CD14-positive monocyte (primary cell): ENCODE measurements at regions not wholly inside any gene's neighbourhood (a gene's known extent, or its start where the extent isn't known, plus 50 kb on each side); places are given as distances from the start of the nearest gene placed in this dataset.
"Not testable (repeated sequence)": the region's sequence is repeated elsewhere in the genome, so short reads cannot be mapped to it uniquely, and the experiment has no call there.

Experiments
- DNase-seq, 3 donors: peaks; one replicate each; pipeline ENCODE4 v3.0.0-alpha.2; 2011 to 2022
- H2AFZ ChIP-seq: 2 replicates; pipeline ENCODE4 v1.6.0; 2012; ENCODE audit warnings: mild to moderate bottlenecking, low read depth, low read length, inconsistent platforms; ENCODE audit not compliant: insufficient read depth, poor library complexity, severe bottlenecking
- H3K27ac ChIP-seq, 2 donors: 1 replicate in 1 of 2; 2 replicates in 1 of 2; pipeline ENCODE4 v1.5.1; 2012 to 2013; ENCODE audit warnings: low read length in 2 of 2, control low read depth in 1 of 2, inconsistent platforms in 1 of 2, low read depth in 1 of 2, mild to moderate bottlenecking in 1 of 2
- H3K27me3 ChIP-seq, 2 donors: one replicate each; pipeline versions ENCODE4 v1.6.0 to v1.6.1; 2011 to 2013; ENCODE audit warnings: low read length in 2 of 2; ENCODE audit not compliant: control insufficient read depth in 2 of 2, insufficient read depth in 2 of 2
- H3K36me3 ChIP-seq, 2 donors: replicated peaks in 1 of 2; 1 replicate in 1 of 2; 2 replicates in 1 of 2; pipeline versions ENCODE4 v1.5.1 to v1.6.1; 2012 to 2013; ENCODE audit warnings: low read length in 2 of 2, control low read depth in 1 of 2, inconsistent platforms in 1 of 2, mild to moderate bottlenecking in 1 of 2; ENCODE audit not compliant: insufficient read depth in 2 of 2, control insufficient read depth in 1 of 2
- H3K4me1 ChIP-seq, 2 donors: 1 replicate in 1 of 2; 2 replicates in 1 of 2; pipeline versions ENCODE4 v1.5.1 to v1.6.1; 2012 to 2013; ENCODE audit warnings: low read length in 2 of 2, control low read depth in 1 of 2, inconsistent platforms in 1 of 2, mild to moderate bottlenecking in 1 of 2, moderate library complexity in 1 of 2; ENCODE audit not compliant: insufficient read depth in 2 of 2, control insufficient read depth in 1 of 2
- H3K4me2 ChIP-seq: replicated peaks from 2 replicates; pipeline ENCODE3; 2012; ENCODE audit warnings: low read length, moderate library complexity, mild to moderate bottlenecking; ENCODE audit not compliant: poor library complexity, severe bottlenecking; ENCODE audit errors: extremely low read depth
- H3K4me3 ChIP-seq, 3 experiments: fragments of 200-600 bp in 1 of 3; sonication (generic) in 1 of 3; replicated peaks in 1 of 3; 1 replicate in 2 of 3; 2 replicates in 1 of 3; pipeline ENCODE4 v1.5.1; 2011 to 2013; ENCODE audit warnings: low read length in 3 of 3, mild to moderate bottlenecking in 3 of 3, control low read depth in 2 of 3, low read depth in 2 of 3, inconsistent platforms in 1 of 3, moderate library complexity in 1 of 3
- H3K79me2 ChIP-seq: 2 replicates; pipeline ENCODE4 v1.6.0; 2012; ENCODE audit warnings: mild to moderate bottlenecking, control low read depth, inconsistent platforms, low read length, moderate library complexity; ENCODE audit not compliant: insufficient read depth
- H3K9ac ChIP-seq: 2 replicates; pipeline ENCODE4 v1.6.0; 2017; ENCODE audit warnings: low read length, mild to moderate bottlenecking; ENCODE audit not compliant: insufficient read depth, poor library complexity, severe bottlenecking
- H3K9me3 ChIP-seq, 2 donors: replicated peaks in 1 of 2; 1 replicate in 1 of 2; 2 replicates in 1 of 2; pipeline versions ENCODE4 v1.5.1 to v1.6.1; 2012 to 2013; ENCODE audit warnings: low read length in 2 of 2, control low read depth in 1 of 2; ENCODE audit not compliant: control insufficient read depth in 1 of 2, insufficient read depth in 1 of 2
- H4K20me1 ChIP-seq: 2 replicates; pipeline ENCODE4 v1.6.0; 2012; ENCODE audit warnings: mild to moderate bottlenecking, low read length, control low read depth, moderate library complexity; ENCODE audit not compliant: insufficient read depth
- H3K27ac Mint-ChIP-seq, 7 donors: one replicate each; pipeline ENCODE4 v1.8.0; 2020; ENCODE audit warnings: mild to moderate bottlenecking in 7 of 7, mixed read lengths in 7 of 7, moderate library complexity in 6 of 7, inconsistent platforms in 2 of 7
- H3K27me3 Mint-ChIP-seq, 3 donors: one replicate each; pipeline ENCODE4 v1.8.0; 2021 to 2022; ENCODE audit warnings: low read depth in 3 of 3, mild to moderate bottlenecking in 3 of 3, mixed read lengths in 3 of 3, moderate library complexity in 3 of 3, inconsistent platforms in 1 of 3
- H3K36me3 Mint-ChIP-seq, 2 donors: one replicate each; pipeline ENCODE4 v1.8.0; 2020; ENCODE audit warnings: mixed read lengths in 2 of 2, inconsistent platforms in 1 of 2, mild to moderate bottlenecking in 1 of 2
- H3K4me1 Mint-ChIP-seq: one replicate; pipeline ENCODE4 v1.8.0; 2020; ENCODE audit warnings: mild to moderate bottlenecking, mixed read lengths
- H3K4me3 Mint-ChIP-seq, 2 donors: one replicate each; pipeline ENCODE4 v1.8.0; 2020; ENCODE audit warnings: mild to moderate bottlenecking in 2 of 2, mixed read lengths in 2 of 2, moderate library complexity in 1 of 2
- H3K9me3 Mint-ChIP-seq, 7 donors: one replicate each; pipeline ENCODE4 v1.8.0; 2020 to 2022; ENCODE audit warnings: mixed read lengths in 7 of 7, mild to moderate bottlenecking in 6 of 7, moderate library complexity in 6 of 7, inconsistent platforms in 2 of 7
- CTCF ChIP-seq: fragments of 200-600 bp; IDR thresholded peaks from one replicate; pipeline ENCODE4 v1.8.0; 2022; ENCODE audit warnings: antibody characterized with exemption, mild to moderate bottlenecking
- WGBS: methylation state at CpG from one replicate; pipeline ENCODE4 v1.1.5; 2013; ENCODE audit warnings: missing lambda C conversion rate; ENCODE audit not compliant: insufficient coverage; 5-methylcytosine and 5-hydroxymethylcytosine counted together
- intact Hi-C, 2 donors: fragments of 100-400 bp; cut with micrococcal nuclease; formaldehyde crosslinking; loops; one replicate each; pipeline versions ENCODE4 v1.15.0 to v1.15.1; 2023

GRCh38 chr12:75692876-75693275 lies 181.5 kb upstream of the KRR1 start:
- Mint-ChIP-seq H3K27ac (no peak overlapping the region), H3K4me3 (no peak overlapping the region), H3K36me3 (no peaks in the 10 kb centered on the region), H3K9me3 (peaks cover 0 to 3% (median 0%) of the 10 kb centered on the region in 7 donors), H3K27me3 (peaks cover 0 to 2% (median 1%) of the 10 kb centered on the region in 3 donors), H3K4me1 (no peaks in the 10 kb centered on the region)
- H3K4me1 ChIP-seq: no peaks in the 10 kb centered on the region
- no peak for DNase-seq
- no peak overlapping the region for H3K27ac ChIP-seq
- H3K27me3 ChIP-seq: no peaks in the 10 kb centered on the region
- no peaks in the 10 kb centered on the region for H3K36me3 ChIP-seq
- H3K9me3 ChIP-seq: no peaks in the 10 kb centered on the region
- H3K4me2 ChIP-seq: no peak overlapping the region
- intact Hi-C loops: no loop called here
- no peak overlapping the region for H2AFZ ChIP-seq
- no peak for TF ChIP-seq CTCF
- no CpG with 5 or more reads among the region's 2 CpGs for WGBS
- H4K20me1 ChIP-seq: no peaks in the 10 kb centered on the region
- no peaks in the 10 kb centered on the region for H3K79me2 ChIP-seq
- no peak overlapping the region for H3K4me3 ChIP-seq
- H3K9ac ChIP-seq: no peak overlapping the region

- Mint-ChIP-seq H3K36me3 (no peaks in the 10 kb centered on the region), H3K27me3 (peaks cover 0 to 2% (median 1%) of the 10 kb centered on the region in 3 donors), H3K4me3 (no peak overlapping the region), H3K4me1 (no peaks in the 10 kb centered on the region), H3K27ac (no peak overlapping the region), H3K9me3 (peaks cover 0 to 3% (median 0%) of the 10 kb centered on the region in 7 donors)
- 98% methylated on average over 4 of the region's 11 CpGs for WGBS
- no peak overlapping the region for H3K4me2 ChIP-seq
- DNase-seq: no peak
- H3K4me1 ChIP-seq: no peaks in the 10 kb centered on the region
- no peak overlapping the region for H3K9ac ChIP-seq
- H3K27ac ChIP-seq: no peak overlapping the region
- H3K9me3 ChIP-seq: no peaks in the 10 kb centered on the region
- no peaks in the 10 kb centered on the region for H3K36me3 ChIP-seq
- H3K27me3 ChIP-seq: no peaks in the 10 kb centered on the region
- TF ChIP-seq CTCF: no peak
- no peak overlapping the region for H3K4me3 ChIP-seq
- H2AFZ ChIP-seq: no peak overlapping the region
- intact Hi-C loops: no loop called here
- no peaks in the 10 kb centered on the region for H3K79me2 ChIP-seq
- no peaks in the 10 kb centered on the region for H4K20me1 ChIP-seq
These were observed 179.0 kb upstream of the KRR1 start for GRCh38 chr12:75690296-75690955.

- H3K4me3 Mint-ChIP-seq, H3K9me3 ChIP-seq, H3K36me3 Mint-ChIP-seq, H4K20me1 ChIP-seq, intact Hi-C loops, H3K9me3 Mint-ChIP-seq, H3K27me3 Mint-ChIP-seq, H2AFZ ChIP-seq, H3K4me1 ChIP-seq, H3K27me3 ChIP-seq, H3K4me3 ChIP-seq, H3K36me3 ChIP-seq, H3K9ac ChIP-seq, H3K79me2 ChIP-seq, DNase-seq, H3K4me1 Mint-ChIP-seq, H3K27ac ChIP-seq, H3K27ac Mint-ChIP-seq, H3K4me2 ChIP-seq: not testable (repeated sequence)
- WGBS: no CpG with 5 or more reads among the region's 1 CpG
These were observed 174.8 kb upstream of the KRR1 start for GRCh38 chr12:75686233-75686632.
